Sciatic nerve (tissue), 2 donors: ENCODE measurements at regions not wholly inside any gene's neighbourhood (a gene's known extent, or its start where the extent isn't known, plus 50 kb on each side); places are given as distances from the start of the nearest gene placed in this dataset.

Source experiments
- ATAC-seq: fragments of 200-7000 bp; cut with Tn5 transposase; one replicate; pipeline ENCODE4 v1.9.1; 2020; ENCODE audit warnings: mild to moderate bottlenecking, moderate library complexity
- DNase-seq: peaks from one replicate; pipeline ENCODE4 v3.0.0-alpha.2; 2020; ENCODE audit warnings: low spot score
- intact Hi-C: fragments of 100-400 bp; cut with DNase I; formaldehyde crosslinking; loops from one replicate; pipeline ENCODE4 v1.14.2; 2022
- donor health status: DM: no; HTN: no; CAD: no.
- donor health status: DM: no; HTN: no; CAD: no.

- peak; percentile 66 for ATAC-seq
- intact Hi-C loops: no loop called here
- DNase-seq: no peak
These were observed 412.6 kb downstream of the PRDM2 start for GRCh38 chr1:14112613-14113012.

- ATAC-seq (no peak), DNase-seq (no peak)
- intact Hi-C loops: no loop called here
These were observed 413.3 kb downstream of the PRDM2 start for GRCh38 chr1:14113271-14113670.

GRCh38 chr1:14113841-14114567 is 414.0 kb downstream of the PRDM2 start:
- intact Hi-C loops: no loop called here
- DNase-seq: no peak
- ATAC-seq: peak; percentile 75

- DNase-seq: no peak
- no peak for ATAC-seq
- intact Hi-C loops: no loop called here
These were observed 416.0 kb downstream of the PRDM2 start for GRCh38 chr1:14115976-14116375.

GRCh38 chr1:14117700-14118099 is 417.7 kb downstream of the PRDM2 start:
- ATAC-seq (no peak), DNase-seq (no peak)
- intact Hi-C loops: no loop called here

GRCh38 chr1:14118691-14119485 is 418.9 kb downstream of the PRDM2 start:
- no peak for ATAC-seq

GRCh38 chr1:14120895-14121294 is 420.9 kb downstream of the PRDM2 start:
- ATAC-seq: no peak
- intact Hi-C loops: no loop called here
- no peak for DNase-seq

More at GRCh38 chr1:14118691-14119485, 418.9 kb downstream of the PRDM2 start:
- intact Hi-C loops: no loop called here
- no peak for DNase-seq

- no peak for ATAC-seq
- no peak for DNase-seq
- intact Hi-C loops: no loop called here
These were observed 428.1 kb downstream of the PRDM2 start for GRCh38 chr1:14128096-14128495.

- intact Hi-C loops: no loop called here
- no peak for ATAC-seq
- DNase-seq: no peak
These were observed 429.0 kb downstream of the PRDM2 start for GRCh38 chr1:14129009-14129408.

GRCh38 chr1:14135070-14135469 is 435.1 kb downstream of the PRDM2 start:
- intact Hi-C loops: no loop called here
- ATAC-seq: no peak
- DNase-seq: no peak

- ATAC-seq (no peak), DNase-seq (no peak)
- intact Hi-C loops: no loop called here
These were observed 436.3 kb downstream of the PRDM2 start for GRCh38 chr1:14136152-14136763.

- DNase-seq (no peak), ATAC-seq (no peak)
- intact Hi-C loops: no loop called here
These were observed 436.9 kb downstream of the PRDM2 start for GRCh38 chr1:14136881-14137280.

- intact Hi-C loops: no loop called here
- no peak for ATAC-seq
- no peak for DNase-seq
These were observed 437.6 kb downstream of the PRDM2 start for GRCh38 chr1:14137411-14138134.

GRCh38 chr1:14138135-14138506 is 438.1 kb downstream of the PRDM2 start:
- no peak for DNase-seq
- intact Hi-C loops: no loop called here
- no peak for ATAC-seq

- ATAC-seq (peak; percentile 63), DNase-seq (no peak)
- intact Hi-C loops: no loop called here
These were observed 438.7 kb downstream of the PRDM2 start for GRCh38 chr1:14138687-14139086.

- DNase-seq (peak; percentile 62), ATAC-seq (peak; percentile 69)
- intact Hi-C loops: no loop called here
These were observed 440.9 kb downstream of the PRDM2 start for GRCh38 chr1:14140831-14141401.

- DNase-seq (no peak), ATAC-seq (no peak)
- intact Hi-C loops: no loop called here
These were observed 441.7 kb downstream of the PRDM2 start for GRCh38 chr1:14141656-14142055.

- no peak for DNase-seq
- intact Hi-C loops: no loop called here
- no peak for ATAC-seq
These were observed 442.6 kb downstream of the PRDM2 start for GRCh38 chr1:14142397-14143100.

- intact Hi-C loops: no loop called here
- ATAC-seq (no peak), DNase-seq (no peak)
These were observed 443.8 kb downstream of the PRDM2 start for GRCh38 chr1:14143777-14144176.
